Type B pancreatic cell (in vitro differentiated cells): ENCODE measurements at regions not wholly inside any gene's neighbourhood (a gene's known extent, or its start where the extent isn't known, plus 50 kb on each side); places are given as distances from the start of the nearest gene placed in this dataset.

Experiments used
- DNase-seq: peaks from one replicate; pipeline ENCODE4 v3.0.0; 2021; ENCODE audit warnings: mixed read lengths; ENCODE audit not compliant: unreplicated experiment; ENCODE audit errors: extremely low spot score
- H3K27ac Mint-ChIP-seq: 2 replicates; pipeline ENCODE4 v1.8.0; 2021; ENCODE audit warnings: mild to moderate bottlenecking, mixed read lengths
- H3K27me3 Mint-ChIP-seq: 2 replicates; pipeline ENCODE4 v1.8.0; 2021; ENCODE audit warnings: mixed read lengths
- H3K36me3 Mint-ChIP-seq: 2 replicates; pipeline ENCODE4 v1.8.0; 2021; ENCODE audit warnings: mixed read lengths
- H3K4me1 Mint-ChIP-seq: one replicate; pipeline ENCODE4 v1.8.0; 2021; ENCODE audit warnings: mixed read lengths; ENCODE audit not compliant: unreplicated experiment
- H3K4me3 Mint-ChIP-seq: 2 replicates; pipeline ENCODE4 v1.8.0; 2021; ENCODE audit warnings: mild to moderate bottlenecking, mixed read lengths
- H3K9me3 Mint-ChIP-seq: 2 replicates; pipeline ENCODE4 v1.8.0; 2021; ENCODE audit warnings: mixed read lengths
- CTCF ChIP-seq: fragments of 200-600 bp; sonication (generic); conservative IDR thresholded peaks from 2 replicates; pipeline ENCODE4 v1.5.0; 2021; ENCODE audit warnings: antibody characterized with exemption, mild to moderate bottlenecking

- Mint-ChIP-seq H3K9me3 (no peaks in the 10 kb centered on the region), H3K4me3 (no peak overlapping the region), H3K27me3 (peaks cover 34% of the 10 kb centered on the region), H3K36me3 (no peaks in the 10 kb centered on the region), H3K4me1 (peaks cover 3% of the 10 kb centered on the region), H3K27ac (no peak overlapping the region)
- no peak for DNase-seq
- TF ChIP-seq CTCF, result peak; percentile 43
Measured at GRCh38 chr14:97299661-97300060, 502.5 kb downstream of the VRK1 start.

GRCh38 chr14:97301931-97302559 lies 504.9 kb downstream of the VRK1 start:
- H3K4me1 Mint-ChIP-seq, result peaks cover 3% of the 10 kb centered on the region
- no peak for DNase-seq
- H3K27me3 Mint-ChIP-seq, result peaks cover 20% of the 10 kb centered on the region
- no peak overlapping the region for H3K27ac Mint-ChIP-seq
- no peak overlapping the region for H3K4me3 Mint-ChIP-seq
- H3K9me3 Mint-ChIP-seq, result no peaks in the 10 kb centered on the region
- TF ChIP-seq CTCF, result no peak
- H3K36me3 Mint-ChIP-seq, result no peaks in the 10 kb centered on the region

- no peak for DNase-seq
Measured at GRCh38 chr14:97306133-97306759, 509.1 kb downstream of the VRK1 start.

GRCh38 chr14:97306760-97307246 lies 509.6 kb downstream of the VRK1 start:
- no peak for TF ChIP-seq CTCF
- Mint-ChIP-seq H3K27ac (no peak overlapping the region), H3K4me1 (no peaks in the 10 kb centered on the region), H3K36me3 (no peaks in the 10 kb centered on the region), H3K9me3 (peaks cover 5% of the 10 kb centered on the region), H3K27me3 (peaks cover 4% of the 10 kb centered on the region), H3K4me3 (no peak overlapping the region)
- DNase-seq, result no peak

More at GRCh38 chr14:97306133-97306759, 509.1 kb downstream of the VRK1 start:
- Mint-ChIP-seq H3K36me3 (no peaks in the 10 kb centered on the region), H3K4me1 (no peaks in the 10 kb centered on the region), H3K27me3 (peaks cover 4% of the 10 kb centered on the region), H3K27ac (no peak overlapping the region), H3K9me3 (peaks cover 5% of the 10 kb centered on the region), H3K4me3 (no peak overlapping the region)
- no peak for TF ChIP-seq CTCF

- no peak overlapping the region for H3K27ac Mint-ChIP-seq
- no peaks in the 10 kb centered on the region for H3K4me1 Mint-ChIP-seq
- H3K9me3 Mint-ChIP-seq, result peaks cover 11% of the 10 kb centered on the region
- H3K4me3 Mint-ChIP-seq, result no peak overlapping the region
- TF ChIP-seq CTCF, result no peak
- peaks cover 7% of the 10 kb centered on the region for H3K27me3 Mint-ChIP-seq
- no peak for DNase-seq
- H3K36me3 Mint-ChIP-seq, result no peaks in the 10 kb centered on the region
Measured at GRCh38 chr14:97311411-97311810, 514.2 kb downstream of the VRK1 start.
